Neuronal stem cell (in vitro differentiated cells): ENCODE measurements at regions not wholly inside any gene's neighbourhood (a gene's known extent, or its start where the extent isn't known, plus 50 kb on each side); places are given as distances from the start of the nearest gene placed in this dataset.

Experiments
- DNase-seq: peaks from one replicate; pipeline ENCODE4 v3.0.0-alpha.2; 2013; ENCODE audit warnings: low spot score
- H2AFZ ChIP-seq: one replicate; pipeline ENCODE4 v1.6.1; 2013; ENCODE audit warnings: mild to moderate bottlenecking, low read length, inconsistent platforms
- H2AK5ac ChIP-seq: 2 replicates; pipeline ENCODE4 v1.6.1; 2013; ENCODE audit warnings: low read depth, mild to moderate bottlenecking, inconsistent platforms, low read length, moderate library complexity, mixed read lengths
- H2BK120ac ChIP-seq: 2 replicates; pipeline ENCODE4 v1.6.1; 2013; ENCODE audit warnings: low read depth, mild to moderate bottlenecking, inconsistent platforms, low read length, moderate library complexity, mixed read lengths
- H2BK12ac ChIP-seq: one replicate; pipeline ENCODE4 v1.6.1; 2013; ENCODE audit warnings: low read length, inconsistent platforms
- H2BK15ac ChIP-seq: 2 replicates; pipeline ENCODE4 v1.6.1; 2013; ENCODE audit warnings: mild to moderate bottlenecking, low read length, inconsistent platforms, mixed read lengths
- H2BK5ac ChIP-seq: one replicate; pipeline ENCODE4 v1.6.1; 2013; ENCODE audit warnings: inconsistent platforms, mild to moderate bottlenecking, low read length, moderate library complexity
- H3K14ac ChIP-seq: one replicate; pipeline ENCODE4 v1.6.1; 2013; ENCODE audit warnings: low read length, inconsistent platforms
- H3K18ac ChIP-seq: 2 replicates; pipeline ENCODE4 v1.6.1; 2013; ENCODE audit warnings: low read length, inconsistent platforms
- H3K23ac ChIP-seq: 2 replicates; pipeline ENCODE4 v1.6.1; 2013; ENCODE audit warnings: low read depth, mild to moderate bottlenecking, mixed read lengths, low read length, inconsistent platforms; ENCODE audit not compliant: poor library complexity
- H3K27ac ChIP-seq: replicated peaks from 3 replicates; pipeline ENCODE4 v1.5.1; 2013; ENCODE audit warnings: low read length, inconsistent platforms
- H3K27me3 ChIP-seq, 3 experiments: 2 replicates each; pipeline ENCODE4 v1.6.1; 2013; ENCODE audit warnings: low read length in 3 of 3, mild to moderate bottlenecking in 2 of 3, inconsistent platforms in 1 of 3, low read depth in 1 of 3, mixed read lengths in 1 of 3, moderate library complexity in 1 of 3; ENCODE audit not compliant: control insufficient read depth in 3 of 3, insufficient read depth in 3 of 3
- H3K36me3 ChIP-seq, 2 donors: replicated peaks in 1 of 2; 2 replicates each; pipeline ENCODE4 v1.6.1; 2013; ENCODE audit warnings: low read length in 2 of 2; ENCODE audit not compliant: control insufficient read depth in 2 of 2, insufficient read depth in 2 of 2
- H3K4ac ChIP-seq: 2 replicates; pipeline ENCODE4 v1.6.1; 2013; ENCODE audit warnings: inconsistent platforms, mild to moderate bottlenecking, low read length, moderate library complexity
- H3K4me1 ChIP-seq, 2 donors: 1 replicate in 1 of 2; 2 replicates in 1 of 2; pipeline ENCODE4 v1.6.1; 2013; ENCODE audit warnings: low read length in 2 of 2, low read depth in 1 of 2; ENCODE audit not compliant: control insufficient read depth in 2 of 2, insufficient read depth in 1 of 2
- H3K4me2 ChIP-seq: one replicate; pipeline ENCODE4 v1.6.1; 2013; ENCODE audit warnings: mild to moderate bottlenecking, low read length, inconsistent platforms; ENCODE audit not compliant: insufficient read depth, poor library complexity, severe bottlenecking
- H3K4me3 ChIP-seq, 2 donors: 2 replicates each; pipeline ENCODE4 v1.5.1; 2013; ENCODE audit warnings: low read length in 2 of 2, mild to moderate bottlenecking in 2 of 2, inconsistent platforms in 1 of 2, moderate library complexity in 1 of 2
- H3K79me1 ChIP-seq: one replicate; pipeline ENCODE4 v1.6.1; 2013; ENCODE audit warnings: low read depth, mild to moderate bottlenecking, inconsistent platforms, low read length, moderate library complexity
- H3K9ac ChIP-seq: one replicate; pipeline ENCODE4 v1.6.1; 2013; ENCODE audit warnings: mild to moderate bottlenecking, low read depth, low read length, inconsistent platforms; ENCODE audit not compliant: poor library complexity
- H3K9me3 ChIP-seq, 2 donors: replicated peaks in 1 of 2; 2 replicates each; pipeline versions ENCODE3 to v1.6.1; 2013; ENCODE audit warnings: low read length in 2 of 2, mild to moderate bottlenecking in 2 of 2, inconsistent platforms in 1 of 2, low read depth in 1 of 2, mixed read lengths in 1 of 2, moderate library complexity in 1 of 2; ENCODE audit not compliant: control insufficient read depth in 2 of 2, insufficient read depth in 1 of 2
- H4K8ac ChIP-seq: one replicate; pipeline ENCODE4 v1.6.1; 2013; ENCODE audit warnings: low read depth, mild to moderate bottlenecking, inconsistent platforms, low read length, moderate library complexity
- H4K91ac ChIP-seq: one replicate; pipeline ENCODE4 v1.6.1; 2013; ENCODE audit warnings: low read length, low read depth, mild to moderate bottlenecking, inconsistent platforms; ENCODE audit not compliant: poor library complexity
- WGBS, 2 donors: extraction: QIAGEN DNeasy Blood & Tissue Kit; methylation state at CpG; one replicate each; pipeline ENCODE4 v1.1.7; 2013; ENCODE audit warnings: missing lambda C conversion rate in 2 of 2, mixed read lengths in 1 of 2; ENCODE audit not compliant: insufficient read length in 2 of 2, insufficient replicate concordance in 1 of 2; ENCODE audit errors: extremely low coverage in 2 of 2; 5-methylcytosine and 5-hydroxymethylcytosine counted together

- no CpG with 5 or more reads among the region's 1 CpG for WGBS, 2 donors
- no peak for DNase-seq
- no peak overlapping the region for H3K27ac ChIP-seq
Measured at GRCh38 chr5:122586351-122586750, 188.5 kb upstream of the SNX2 start.

GRCh38 chr5:122591828-122592227, 183.1 kb upstream of the SNX2 start:
- H3K14ac ChIP-seq: no peak overlapping the region
- no peaks in the 10 kb centered on the region for H3K27me3 ChIP-seq
- no peak for DNase-seq
- no peak overlapping the region for H2BK5ac ChIP-seq
- H3K18ac ChIP-seq: no peak overlapping the region
- H3K4me3 ChIP-seq: no peak overlapping the region
- no peak overlapping the region for H3K27ac ChIP-seq
- no peak overlapping the region for H4K91ac ChIP-seq
- no peaks in the 10 kb centered on the region for H3K9me3 ChIP-seq
- H2AK5ac ChIP-seq: no peak overlapping the region
- H2BK12ac ChIP-seq: no peak overlapping the region
- WGBS, 2 donors: no CpG with 5 or more reads among the region's 3 CpGs
- no peak overlapping the region for H3K4me2 ChIP-seq
- no peaks in the 10 kb centered on the region for H3K4me1 ChIP-seq
- no peak overlapping the region for H3K4ac ChIP-seq
- H3K36me3 ChIP-seq: no peaks in the 10 kb centered on the region
- H2AFZ ChIP-seq: no peak overlapping the region
- no peak overlapping the region for H4K8ac ChIP-seq
- no peak overlapping the region for H3K9ac ChIP-seq
- H3K23ac ChIP-seq: no peak overlapping the region
- H3K79me1 ChIP-seq: no peaks in the 10 kb centered on the region
- H2BK120ac ChIP-seq: no peak overlapping the region
- H2BK15ac ChIP-seq: no peak overlapping the region

More at GRCh38 chr5:122586351-122586750, 188.5 kb upstream of the SNX2 start:
- no peak overlapping the region for H2BK15ac ChIP-seq
- H2BK5ac ChIP-seq: no peak overlapping the region
- H2BK12ac ChIP-seq: no peak overlapping the region
- H3K36me3 ChIP-seq: no peaks in the 10 kb centered on the region
- H3K9ac ChIP-seq: no peak overlapping the region
- H3K27me3 ChIP-seq: peaks cover 0 to 4% (median 0%) of the 10 kb centered on the region in 3 experiments
- H4K91ac ChIP-seq: no peak overlapping the region
- no peaks in the 10 kb centered on the region for H3K4me1 ChIP-seq
- H3K9me3 ChIP-seq: no peaks in the 10 kb centered on the region
- H3K4me3 ChIP-seq: no peak overlapping the region
- H2AFZ ChIP-seq: no peak overlapping the region
- H3K4ac ChIP-seq: no peak overlapping the region
- no peak overlapping the region for H3K14ac ChIP-seq
- no peaks in the 10 kb centered on the region for H3K79me1 ChIP-seq
- H2BK120ac ChIP-seq: no peak overlapping the region
- no peak overlapping the region for H3K18ac ChIP-seq
- H3K4me2 ChIP-seq: no peak overlapping the region
- no peak overlapping the region for H3K23ac ChIP-seq
- no peak overlapping the region for H2AK5ac ChIP-seq
- no peak overlapping the region for H4K8ac ChIP-seq

DNA sequence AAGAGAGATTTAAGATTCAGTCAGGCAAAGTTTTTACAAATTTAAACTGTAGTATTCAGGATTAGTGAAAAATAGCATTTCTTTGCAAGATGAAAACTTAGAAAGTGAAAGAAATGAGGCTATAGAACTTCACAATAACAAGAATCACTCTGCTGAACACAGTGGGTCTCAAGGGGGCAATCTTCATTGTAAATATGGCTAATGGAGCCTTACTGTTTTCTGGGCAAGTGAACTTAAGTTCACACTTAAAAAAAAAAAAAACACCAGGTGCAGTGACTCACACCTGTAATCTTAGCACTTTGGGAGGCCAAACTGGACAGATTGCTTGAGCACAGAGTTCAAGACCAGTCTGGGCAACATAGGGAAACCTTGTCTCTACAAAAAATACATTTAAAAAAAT, 175.9 kb upstream of the SNX2 start:
- H3K4me1 ChIP-seq: no peaks in the 10 kb centered on the region
- H2BK12ac ChIP-seq: no peak overlapping the region
- H2BK15ac ChIP-seq: no peak overlapping the region
- no peak overlapping the region for H3K14ac ChIP-seq
- H3K4ac ChIP-seq: no peak overlapping the region
- H2AFZ ChIP-seq: no peak overlapping the region
- H3K79me1 ChIP-seq: no peaks in the 10 kb centered on the region
- H3K9ac ChIP-seq: no peak overlapping the region
- no peaks in the 10 kb centered on the region for H3K27me3 ChIP-seq
- no peak overlapping the region for H3K18ac ChIP-seq
- H4K91ac ChIP-seq: no peak overlapping the region
- no peak overlapping the region for H4K8ac ChIP-seq
- no peak overlapping the region for H2BK120ac ChIP-seq
- H3K4me3 ChIP-seq: no peak overlapping the region
- DNase-seq: no peak
- no peak overlapping the region for H3K23ac ChIP-seq
- H3K4me2 ChIP-seq: no peak overlapping the region
- H2BK5ac ChIP-seq: no peak overlapping the region
- H3K36me3 ChIP-seq: no peaks in the 10 kb centered on the region
- no peak overlapping the region for H3K27ac ChIP-seq
- H2AK5ac ChIP-seq: no peak overlapping the region
- peaks cover 0 to 3% of the 10 kb centered on the region in 2 donors for H3K9me3 ChIP-seq

GRCh38 chr5:122600924-122601323, 174.0 kb upstream of the SNX2 start:
- DNase-seq: no peak
- Histone ChIP-seq H3K9ac (no peak overlapping the region), H2BK12ac (no peak overlapping the region), H3K4me2 (no peak overlapping the region), H4K91ac (no peak overlapping the region), H2BK120ac (no peak overlapping the region), H3K18ac (no peak overlapping the region), H4K8ac (no peak overlapping the region), H3K4me3 (no peak overlapping the region), H2BK5ac (no peak overlapping the region), H3K27ac (no peak overlapping the region), H3K23ac (no peak overlapping the region), H3K14ac (no peak overlapping the region), H3K36me3 (no peaks in the 10 kb centered on the region), H3K4me1 (no peaks in the 10 kb centered on the region), H2AFZ (no peak overlapping the region), H2BK15ac (no peak overlapping the region), H2AK5ac (no peak overlapping the region), H3K4ac (no peak overlapping the region), H3K27me3 (no peaks in the 10 kb centered on the region), H3K79me1 (no peaks in the 10 kb centered on the region), H3K9me3 (peaks cover 0 to 3% of the 10 kb centered on the region in 2 donors)
- WGBS, 2 donors: no CpG with 5 or more reads among the region's 1 CpG
